Neural cell (in vitro differentiated cells): ENCODE measurements at regions not wholly inside any gene's neighbourhood (a gene's known extent, or its start where the extent isn't known, plus 50 kb on each side); places are given as distances from the start of the nearest gene placed in this dataset.
"Not testable (repeated sequence)": the region's sequence is repeated elsewhere in the genome, so short reads cannot be mapped to it uniquely, and the experiment has no call there.

Source experiments
- H2AFZ ChIP-seq: fragments of 200-600, 300-800 bp; sonication (generic), shearing (Covaris generic); 2 replicates; pipeline ENCODE4 v1.6.0; 2014; ENCODE audit warnings: low read depth, mild to moderate bottlenecking, antibody characterized with exemption, low read length, moderate library complexity
- H3F3A ChIP-seq: fragments of 200-600 bp; shearing (Covaris generic); 2 replicates; pipeline ENCODE4 v1.6.1; 2016; ENCODE audit warnings: mild to moderate bottlenecking, moderate library complexity, mixed read lengths, antibody characterized with exemption, low read length; ENCODE audit not compliant: insufficient read depth, poor library complexity, severe bottlenecking
- H3K27ac ChIP-seq: fragments of 200-600, 300-800 bp; sonication (generic), shearing (Covaris generic); 2 replicates; pipeline ENCODE4 v1.5.1; 2014; ENCODE audit warnings: mild to moderate bottlenecking, low read length, moderate library complexity
- H3K27me3 ChIP-seq: fragments of 300-800, 200-600 bp; sonication (generic), shearing (Covaris generic); 2 replicates; pipeline ENCODE4 v1.6.0; 2014; ENCODE audit warnings: mild to moderate bottlenecking, low read depth, low read length, moderate library complexity; ENCODE audit not compliant: insufficient read depth
- H3K36me3 ChIP-seq: fragments of 300-800, 200-600 bp; sonication (generic), shearing (Covaris generic); 2 replicates; pipeline ENCODE4 v1.5.1; 2014; ENCODE audit warnings: mild to moderate bottlenecking, antibody characterized with exemption, low read length, moderate library complexity; ENCODE audit not compliant: insufficient read depth
- H3K4me2 ChIP-seq: fragments of 300-800, 200-600 bp; sonication (generic), shearing (Covaris generic); 2 replicates; pipeline ENCODE4 v1.6.0; 2014; ENCODE audit warnings: mild to moderate bottlenecking, low read length
- H3K4me3 ChIP-seq: fragments of 300-800, 200-600 bp; sonication (generic), shearing (Covaris generic); 2 replicates; pipeline ENCODE4 v1.5.1; 2014; ENCODE audit warnings: mild to moderate bottlenecking, low read length, moderate library complexity
- H3K79me2 ChIP-seq: fragments of 200-600 bp; shearing (Covaris generic); replicated peaks from 2 replicates; pipeline ENCODE4 v1.6.0; 2014; ENCODE audit warnings: mild to moderate bottlenecking, low read length, moderate library complexity; ENCODE audit not compliant: insufficient read depth
- H3K9ac ChIP-seq: fragments of 300-800, 200-600 bp; sonication (generic), shearing (Covaris generic); 2 replicates; pipeline ENCODE4 v1.6.1; 2016; ENCODE audit warnings: mild to moderate bottlenecking, low read length, mixed read lengths
- H3K9me2 ChIP-seq: fragments of 200-600 bp; shearing (Covaris generic); 2 replicates; pipeline ENCODE4 v1.6.1; 2016; ENCODE audit warnings: mild to moderate bottlenecking, low read length, mixed read lengths; ENCODE audit not compliant: insufficient read depth
- H3K9me3 ChIP-seq: fragments of 200-600, 300-800 bp; sonication (generic), shearing (Covaris generic); 2 replicates; pipeline ENCODE4 v1.6.1; 2016; ENCODE audit warnings: mild to moderate bottlenecking, mixed run types, low read length, moderate library complexity, mixed read lengths
- H4K20me1 ChIP-seq: fragments of 200-600 bp; shearing (Covaris generic); 2 replicates; pipeline ENCODE4 v1.6.1; 2016; ENCODE audit warnings: mild to moderate bottlenecking, mixed run types; ENCODE audit not compliant: insufficient read depth
- CTCF ChIP-seq: fragments of 450-650 bp; IDR thresholded peaks from 2 replicates; pipeline ENCODE4 v1.5.1; 2014; ENCODE audit warnings: antibody characterized with exemption, mild to moderate bottlenecking, moderate library complexity; ENCODE audit not compliant: poor library complexity, severe bottlenecking
- EP300 ChIP-seq: fragments of 450-650 bp; conservative IDR thresholded peaks from 2 replicates; pipeline ENCODE4 v1.6.1; 2014; ENCODE audit warnings: antibody characterized with exemption, mild to moderate bottlenecking, moderate library complexity; ENCODE audit not compliant: poor library complexity, severe bottlenecking
- EZH2 ChIP-seq: fragments of 200-600, 300-800 bp; shearing (Covaris generic), sonication (generic); IDR thresholded peaks from 2 replicates; pipeline ENCODE4 v1.6.1; 2014; ENCODE audit warnings: antibody characterized with exemption, low read length, borderline replicate concordance, mild to moderate bottlenecking; ENCODE audit not compliant: insufficient read depth, poor library complexity, severe bottlenecking
- MXI1 ChIP-seq: fragments of 450-650 bp; conservative IDR thresholded peaks from 2 replicates; pipeline ENCODE4 v1.6.1; 2014; ENCODE audit warnings: antibody characterized with exemption, mild to moderate bottlenecking; ENCODE audit not compliant: poor library complexity, severe bottlenecking
- POLR2AphosphoS5 ChIP-seq: IDR thresholded peaks from 2 replicates; pipeline ENCODE4 v1.6.1; 2012
- RAD21 ChIP-seq: fragments of 450-650 bp; conservative IDR thresholded peaks from 2 replicates; pipeline ENCODE4 v1.6.1; 2014; ENCODE audit warnings: antibody characterized with exemption, mild to moderate bottlenecking, moderate library complexity
- REST ChIP-seq: IDR thresholded peaks from 2 replicates; pipeline ENCODE4 v1.6.1; 2012; ENCODE audit warnings: borderline replicate concordance
- SMC3 ChIP-seq: fragments of 450-650 bp; conservative IDR thresholded peaks from 2 replicates; pipeline ENCODE4 v1.6.1; 2014; ENCODE audit warnings: antibody characterized with exemption, mild to moderate bottlenecking, moderate library complexity; ENCODE audit not compliant: poor library complexity
- TAF1 ChIP-seq: IDR thresholded peaks from 2 replicates; pipeline ENCODE4 v1.6.1; 2012; ENCODE audit warnings: low read depth

DNA sequence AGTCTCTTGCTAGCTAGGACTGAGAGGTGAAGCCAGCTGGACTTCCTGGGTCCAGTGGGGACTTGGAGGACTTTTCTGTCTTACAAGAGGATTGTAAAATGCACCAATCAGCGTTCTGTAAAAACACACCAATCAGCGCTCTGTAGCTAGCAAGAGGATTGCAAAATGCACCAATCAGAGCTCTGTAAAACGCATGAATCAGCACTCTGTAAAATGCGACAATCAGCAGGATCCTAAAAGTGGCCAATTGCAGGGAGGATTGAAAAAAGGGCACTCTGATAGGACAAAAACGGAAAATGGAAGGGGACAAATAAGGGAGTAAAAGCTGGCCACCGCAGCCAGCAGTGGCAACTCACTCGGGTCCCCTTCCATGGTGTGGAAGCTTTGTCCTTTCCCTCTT is 65.6 kb upstream of the DUSP21 start:
- no peak overlapping the region for H3K27ac ChIP-seq
- H3K27me3 ChIP-seq = no peaks in the 10 kb centered on the region
- no peak overlapping the region for H3K4me3 ChIP-seq
- no peak overlapping the region for H3K9ac ChIP-seq
- TF ChIP-seq TAF1 (no peak), REST (no peak), MXI1 (no peak), CTCF (no peak), POLR2AphosphoS5 (no peak), RAD21 (no peak), EP300 (no peak), EZH2 (no peak), SMC3 (no peak)
- no peak overlapping the region for H3K4me2 ChIP-seq
- H3F3A ChIP-seq = no peaks in the 10 kb centered on the region
- H3K9me2 ChIP-seq = no peaks in the 10 kb centered on the region
- H3K36me3 ChIP-seq = no peaks in the 10 kb centered on the region
- H2AFZ ChIP-seq = no peak overlapping the region
- no peaks in the 10 kb centered on the region for H3K9me3 ChIP-seq
- no peaks in the 10 kb centered on the region for H4K20me1 ChIP-seq
- no peaks in the 10 kb centered on the region for H3K79me2 ChIP-seq

DNA sequence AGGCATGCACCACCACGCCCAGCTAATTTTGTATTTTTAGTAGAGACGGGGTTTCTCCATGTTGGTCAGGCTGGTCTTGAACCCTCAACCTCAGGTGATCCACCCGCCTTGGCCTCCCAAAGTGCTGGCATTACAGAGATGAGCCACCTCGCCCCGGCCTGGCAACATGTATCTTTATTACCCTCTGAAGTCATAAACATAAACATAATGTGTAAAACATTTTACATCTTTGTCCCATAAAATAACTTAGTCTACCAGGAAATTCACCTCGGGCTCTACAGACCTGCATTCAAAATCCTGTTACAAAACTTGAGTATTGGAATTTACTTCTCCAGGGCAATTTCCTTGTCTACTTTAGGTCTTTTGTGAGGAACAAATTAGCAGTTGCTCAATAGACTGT is 68.1 kb upstream of the DUSP21 start:
- no peaks in the 10 kb centered on the region for H3K9me2 ChIP-seq
- no peak overlapping the region for H3K27ac ChIP-seq
- no peak overlapping the region for H2AFZ ChIP-seq
- H3K4me2 ChIP-seq = no peak overlapping the region
- TF ChIP-seq RAD21 (no peak), POLR2AphosphoS5 (no peak), REST (no peak), TAF1 (no peak), EP300 (no peak), CTCF (no peak), SMC3 (no peak), MXI1 (no peak), EZH2 (no peak)
- H4K20me1 ChIP-seq = no peaks in the 10 kb centered on the region
- no peak overlapping the region for H3K4me3 ChIP-seq
- no peaks in the 10 kb centered on the region for H3K9me3 ChIP-seq
- H3F3A ChIP-seq = no peaks in the 10 kb centered on the region
- no peaks in the 10 kb centered on the region for H3K36me3 ChIP-seq
- no peak overlapping the region for H3K9ac ChIP-seq
- H3K79me2 ChIP-seq = no peaks in the 10 kb centered on the region
- no peaks in the 10 kb centered on the region for H3K27me3 ChIP-seq

- not testable (repeated sequence) for H3K36me3 ChIP-seq, H3K9me2 ChIP-seq, H3F3A ChIP-seq, H3K4me2 ChIP-seq, H3K27me3 ChIP-seq, H3K27ac ChIP-seq, H3K79me2 ChIP-seq, H3K9me3 ChIP-seq, H2AFZ ChIP-seq, H4K20me1 ChIP-seq, H3K4me3 ChIP-seq, H3K9ac ChIP-seq
Measured at GRCh38 chrX:44774066-44774465, 69.8 kb upstream of the DUSP21 start.
